A549 (cell line): ENCODE measurements at regions not wholly inside any gene's neighbourhood (a gene's known extent, or its start where the extent isn't known, plus 50 kb on each side); places are given as distances from the start of the nearest gene placed in this dataset.
"Not testable (repeated sequence)": the region's sequence is repeated elsewhere in the genome, so short reads cannot be mapped to it uniquely, and the experiment has no call there.

Experiments used
- CTCF ChIP-seq: fragments of >200 bp; sonication (Bioruptor Twin); formaldehyde crosslinking; IDR thresholded peaks from 3 replicates; pipeline ENCODE4 v1.5.1; 2016
- EHMT2 ChIP-seq: fragments of 200-600 bp; sonication (generic); IDR thresholded peaks from 2 replicates; pipeline ENCODE4 v1.6.1; 2016; ENCODE audit warnings: antibody characterized with exemption, low read depth, mild to moderate bottlenecking, moderate library complexity
- MAX ChIP-seq: IDR thresholded peaks from 2 replicates; pipeline ENCODE4 v1.6.1; 2012

- not testable (repeated sequence) for TF ChIP-seq EHMT2, CTCF, MAX
These were observed 736.1 kb downstream of the PCDH11X start for GRCh38 chrX:92515270-92515669.
